ENCODE measurements at regions not wholly inside any gene's neighbourhood (a gene's known extent, or its start where the extent isn't known, plus 50 kb on each side); places are given as distances from the start of the nearest gene placed in this dataset.

- DNase-seq (ENCODE audit: low read depth) = no peak
Observed at GRCh38 chr5:8138884-8139283, 269.9 kb downstream of the MTRR start.

DNA sequence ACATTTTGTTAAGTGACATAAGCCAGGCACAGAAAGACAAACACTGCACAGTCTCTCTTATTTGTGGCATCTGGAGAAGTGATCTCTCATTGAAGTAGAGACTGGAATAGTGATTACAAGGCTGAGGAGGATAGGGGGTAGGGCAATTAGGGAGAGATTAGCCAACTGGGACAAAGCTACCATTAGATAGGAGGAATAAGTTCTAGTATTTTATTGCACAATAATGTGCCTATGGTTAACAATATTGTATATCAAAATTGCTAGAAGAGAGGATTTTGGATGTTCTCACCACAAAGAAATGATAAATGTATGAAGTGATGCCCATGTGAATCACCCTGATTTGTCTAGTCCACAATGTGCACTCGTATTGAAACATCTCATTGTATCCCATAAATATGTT is 281.8 kb downstream of the MTRR start:
- DNase-seq (ENCODE audit: low read depth) = no peak

DNA sequence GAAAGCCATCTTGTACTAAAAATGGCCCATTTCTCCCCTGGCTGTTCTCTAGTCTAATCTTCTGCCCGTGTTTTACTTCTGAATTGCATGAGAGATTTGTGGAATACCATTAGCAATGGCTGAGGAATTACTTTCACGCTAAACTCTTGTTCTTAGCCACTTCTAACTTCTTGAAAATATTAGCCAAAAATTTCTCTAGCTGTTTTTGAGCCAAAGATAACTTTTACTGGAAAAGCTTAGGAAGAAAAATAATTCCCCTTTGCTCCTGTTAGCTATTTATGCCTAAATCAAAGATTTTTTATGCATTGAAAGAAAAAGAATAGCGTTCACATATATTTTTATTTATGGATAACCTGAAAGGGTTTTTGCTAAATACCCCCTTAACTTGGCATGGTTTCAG is 287.8 kb downstream of the MTRR start:
- DNase-seq (ENCODE audit: low read depth) = no peak

GRCh38 chr5:8157320-8157822 is 288.4 kb downstream of the MTRR start:
- no peak for DNase-seq (ENCODE audit: low read depth)

DNA sequence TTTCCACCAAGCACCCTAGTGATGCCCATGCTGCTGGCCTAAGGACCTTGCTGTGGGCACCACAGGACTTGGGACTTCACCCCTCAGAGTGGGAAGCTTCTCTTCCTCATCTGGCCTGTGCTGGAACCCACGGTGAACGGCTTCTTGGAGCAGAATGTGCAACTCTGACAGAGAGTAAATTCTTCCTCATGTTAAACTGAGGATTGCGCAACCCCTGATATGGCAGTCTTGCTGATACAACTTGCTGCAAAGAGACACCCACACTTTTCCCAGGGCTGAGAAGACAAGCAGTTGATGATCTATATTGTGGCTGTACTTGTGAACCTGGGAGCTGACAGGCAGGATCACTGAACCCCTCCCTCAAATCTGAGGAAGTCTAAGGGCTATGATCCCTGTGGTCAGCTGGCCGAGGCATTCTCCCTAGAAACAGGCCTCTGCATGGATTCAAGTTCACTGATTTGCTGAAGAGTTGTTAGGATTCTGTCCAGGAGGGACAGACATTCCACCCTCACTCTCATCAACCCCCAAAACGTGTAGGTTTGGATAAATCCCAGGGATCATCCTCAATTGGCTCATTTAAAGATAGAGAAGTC is 307.2 kb downstream of the MTRR start:
- DNase-seq (ENCODE audit: low read depth) = no peak

GRCh38 chr5:8184455-8185063 is 315.6 kb downstream of the MTRR start:
- DNase-seq (ENCODE audit: low read depth) = no peak

DNA sequence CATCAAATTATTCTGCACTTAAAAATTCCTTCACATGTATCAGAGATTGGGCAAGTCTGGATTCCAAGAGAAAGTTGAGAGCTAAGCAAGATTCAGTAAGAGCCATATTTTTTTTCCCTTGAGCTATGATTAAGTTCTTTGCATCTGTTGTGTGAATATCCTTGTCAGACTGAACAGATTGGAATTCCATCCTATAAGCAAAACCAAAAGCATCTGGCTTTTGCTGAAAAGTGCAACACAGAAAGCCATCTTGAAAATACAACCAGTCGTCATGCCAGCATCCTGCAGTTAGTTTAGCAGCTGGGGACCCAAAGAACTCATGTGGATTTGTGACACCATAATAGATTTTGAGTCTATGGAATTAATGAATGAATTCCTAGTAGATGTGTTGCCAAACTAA is 316.9 kb downstream of the MTRR start:
- no peak for DNase-seq (ENCODE audit: low read depth)

- no peak for DNase-seq (ENCODE audit: low read depth)
Observed at GRCh38 chr5:8188874-8189565, 320.1 kb downstream of the MTRR start.

DNA sequence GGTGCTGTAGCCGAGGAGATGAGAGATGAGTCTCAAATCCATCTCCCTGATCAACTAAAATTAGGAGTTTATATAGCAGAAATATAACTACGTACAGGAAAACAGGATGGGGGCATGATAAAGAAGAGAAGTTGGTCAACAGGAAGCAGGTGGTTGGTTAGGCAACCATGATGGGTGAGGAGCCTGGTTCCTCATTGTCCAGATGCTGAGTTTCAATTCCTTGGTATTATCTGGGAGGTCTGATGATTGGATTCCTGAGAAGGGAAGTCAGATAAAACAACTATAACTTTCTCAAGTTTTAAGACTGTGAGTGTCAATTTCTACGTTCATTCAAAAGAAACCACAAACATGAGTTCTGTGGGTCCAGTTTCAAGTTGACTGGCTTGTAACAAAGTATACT is 323.9 kb downstream of the MTRR start:
- DNase-seq (ENCODE audit: low read depth) = no peak

DNA sequence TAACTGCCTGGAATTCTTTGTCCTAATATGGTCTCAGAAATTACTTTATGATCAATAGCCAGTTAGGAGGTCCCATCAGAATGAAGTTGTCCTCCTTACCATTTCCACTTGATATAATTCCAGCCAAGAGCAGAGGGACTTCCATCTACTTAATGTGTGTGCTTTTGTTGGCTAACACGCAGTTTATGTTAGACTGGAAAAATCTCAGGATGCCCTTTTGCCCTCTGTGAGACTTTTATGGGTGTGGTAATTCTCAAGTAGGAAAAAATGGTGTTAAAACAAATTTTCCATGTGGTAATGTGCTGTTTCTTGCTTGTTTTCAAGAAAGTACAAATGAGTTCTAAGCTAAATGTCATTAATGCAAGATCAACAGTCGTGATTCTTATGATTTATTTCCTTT is 327.1 kb downstream of the MTRR start:
- no peak for DNase-seq (ENCODE audit: low read depth)

DNA sequence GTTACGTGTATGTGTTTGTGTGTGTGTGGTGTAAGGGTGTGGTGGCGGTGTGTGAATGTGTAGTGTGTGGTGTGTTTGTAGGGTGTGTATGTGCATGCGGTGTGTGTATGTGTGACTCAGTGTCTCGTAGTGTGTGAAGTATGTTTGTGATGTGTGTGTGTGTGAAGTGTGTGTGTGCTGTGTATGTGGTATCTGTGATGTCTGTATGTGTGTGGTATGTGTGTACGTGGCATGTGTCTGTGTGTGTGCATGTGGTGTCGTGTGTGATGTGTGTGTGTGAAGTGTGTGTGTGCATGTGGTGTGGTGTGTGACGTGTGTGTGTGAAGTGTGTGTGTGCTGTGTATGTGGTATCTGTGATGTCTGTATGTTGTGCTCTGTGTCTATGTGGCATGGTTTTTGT is 339.4 kb downstream of the MTRR start:
- no peak for DNase-seq (ENCODE audit: low read depth)

DNA sequence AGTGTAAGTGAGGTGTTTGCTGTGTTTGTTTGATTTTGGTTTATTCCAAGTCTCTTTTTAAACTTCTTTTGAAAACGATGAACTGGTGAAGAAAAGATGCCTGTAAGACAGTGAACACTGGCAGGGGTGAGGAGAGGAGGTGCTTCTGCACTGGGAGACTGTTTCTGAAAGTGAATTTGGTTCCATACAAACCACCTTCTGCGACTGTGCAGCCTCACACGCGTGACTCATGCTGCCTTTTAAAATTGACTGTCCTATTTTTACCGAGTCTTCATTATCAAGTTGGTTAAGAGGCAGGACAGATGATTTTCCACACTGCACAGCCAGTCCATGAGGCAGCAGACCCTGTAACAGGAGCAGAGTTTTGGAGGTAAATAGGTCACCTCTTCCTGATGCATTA is 340.6 kb downstream of the MTRR start:
- DNase-seq (ENCODE audit: low read depth) = no peak

DNA sequence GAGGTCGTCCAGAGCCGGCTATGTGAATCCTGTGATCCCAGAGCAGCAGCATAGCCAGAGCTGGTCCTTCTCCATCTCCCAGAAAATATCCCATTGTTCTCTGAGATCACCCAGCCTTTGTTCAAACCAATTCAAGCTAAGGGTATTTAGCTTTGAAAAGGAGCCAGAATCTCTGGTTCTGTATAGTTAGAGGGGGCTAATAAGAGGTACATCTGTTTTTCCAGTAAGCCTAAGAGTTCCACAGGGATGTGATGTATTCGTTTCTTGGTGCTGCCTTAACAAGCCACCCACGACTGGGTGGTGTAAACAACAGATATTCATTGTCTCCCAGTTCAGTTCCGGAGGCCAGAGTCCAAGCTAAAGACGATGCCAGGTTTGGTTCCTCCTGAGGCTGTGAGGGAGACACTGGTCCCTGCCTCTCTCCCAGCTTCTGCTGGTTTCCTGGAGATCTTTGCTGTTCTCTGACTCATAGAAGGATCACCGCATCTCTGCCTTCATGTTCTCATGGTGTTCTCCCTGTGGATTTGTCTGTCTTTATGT is 344.8 kb downstream of the MTRR start:
- no peak for DNase-seq (ENCODE audit: low read depth)

DNA sequence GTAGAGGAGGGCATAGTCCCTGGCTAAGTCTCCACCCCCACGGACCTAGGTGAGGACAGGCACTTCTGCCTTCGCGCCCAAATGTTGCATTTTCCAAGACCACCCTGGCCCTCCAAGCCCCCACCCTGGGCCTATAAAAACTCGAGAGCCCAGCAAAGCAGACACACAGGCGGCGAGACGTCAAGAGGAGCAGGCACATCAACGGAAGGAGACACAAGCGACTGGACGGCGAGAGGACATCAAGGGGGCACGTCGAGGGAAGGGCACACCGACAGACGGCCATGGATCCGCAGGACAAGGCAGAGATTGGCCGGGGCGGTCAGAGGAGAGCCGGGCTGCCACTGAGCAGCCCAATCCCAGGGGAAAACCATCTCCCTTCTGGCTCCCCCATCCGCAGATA is 348.0 kb downstream of the MTRR start:
- no peak for DNase-seq (ENCODE audit: low read depth)

- DNase-seq (ENCODE audit: low read depth) = no peak
Observed at GRCh38 chr5:8226148-8226547, 357.2 kb downstream of the MTRR start.

DNA sequence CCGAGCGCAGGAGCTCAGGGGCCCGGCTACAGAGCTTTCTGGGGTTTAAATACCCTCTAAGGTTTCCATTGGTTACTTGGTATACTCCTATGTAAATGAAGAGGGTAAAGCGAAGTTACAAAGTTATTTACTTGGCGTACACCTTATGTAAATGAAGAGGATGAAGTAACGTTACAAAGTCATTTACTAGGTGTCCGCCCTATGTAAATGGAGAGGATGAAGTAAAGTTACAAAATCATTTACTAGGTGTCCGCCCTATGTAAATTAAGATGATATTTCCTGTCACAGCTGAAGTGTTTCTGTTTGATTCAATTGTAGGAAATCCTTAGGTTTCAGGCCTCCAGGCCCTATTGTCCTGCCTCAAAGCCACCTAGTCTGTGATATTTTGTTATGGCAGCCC is 358.2 kb downstream of the MTRR start:
- no peak for DNase-seq (ENCODE audit: low read depth)

- DNase-seq (ENCODE audit: low read depth) = no peak
Observed at GRCh38 chr5:8229551-8229950, 360.6 kb downstream of the MTRR start.

DNA sequence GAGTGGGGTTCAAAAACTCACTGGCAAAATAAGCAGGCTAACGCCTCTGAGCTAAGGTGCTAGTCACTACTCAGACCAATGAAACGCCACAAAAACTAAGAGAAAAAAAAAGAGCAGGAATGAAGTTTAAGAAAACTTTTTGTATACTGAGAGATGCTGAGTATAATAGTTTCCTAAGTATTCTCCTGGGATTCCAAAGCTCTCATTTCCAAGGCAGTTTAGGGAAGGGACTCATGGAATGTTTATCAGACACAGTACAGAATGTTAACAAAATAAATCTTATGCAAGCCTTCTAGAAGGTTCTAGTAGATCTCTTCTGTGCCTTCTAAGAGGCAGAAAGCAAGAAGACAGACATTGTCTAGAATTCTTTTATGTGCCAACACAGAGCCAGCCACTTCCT is 361.9 kb downstream of the MTRR start:
- DNase-seq (ENCODE audit: low read depth) = no peak

DNA sequence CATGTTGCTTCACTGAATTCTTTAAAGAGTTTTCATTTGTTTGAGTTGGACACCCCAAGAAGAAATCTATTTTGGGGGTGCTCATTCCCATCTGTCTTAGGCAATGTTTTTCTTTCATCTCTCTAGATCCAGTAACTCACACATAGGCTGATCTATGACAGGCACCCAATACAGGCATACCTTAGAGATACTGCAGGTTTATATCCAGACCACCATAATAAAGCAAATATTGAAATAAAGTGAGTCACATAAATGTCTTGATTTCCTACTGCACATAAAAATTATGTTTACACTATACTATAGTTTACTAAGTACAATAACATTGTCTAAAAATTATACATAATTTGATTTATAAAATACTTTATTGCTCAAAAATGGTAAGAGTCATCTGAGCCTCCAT is 364.5 kb downstream of the MTRR start:
- DNase-seq (ENCODE audit: low read depth) = no peak

GRCh38 chr5:8234179-8234770 is 365.3 kb downstream of the MTRR start:
- no peak for DNase-seq (ENCODE audit: low read depth)

DNA sequence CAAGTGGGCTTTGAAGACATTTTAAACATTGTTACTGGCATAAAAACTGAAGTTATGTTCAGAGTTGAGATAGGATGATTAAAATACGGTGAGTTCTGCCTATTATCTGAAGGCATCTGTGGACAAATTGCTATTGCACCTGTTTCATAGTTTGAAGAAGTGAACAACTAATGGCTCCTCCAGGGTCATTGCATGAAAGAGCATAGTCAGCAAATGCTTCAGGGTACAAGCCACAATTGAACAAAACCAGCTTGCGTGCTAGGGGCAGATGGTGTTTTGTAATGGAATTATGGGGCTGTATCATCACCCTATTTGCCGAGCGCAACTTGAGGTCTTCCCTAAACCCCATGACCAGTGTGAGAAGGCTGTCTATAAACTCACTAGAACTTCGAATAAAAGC is 369.1 kb downstream of the MTRR start:
- no peak for DNase-seq (ENCODE audit: low read depth)

GRCh38 chr5:8239198-8239597 is 370.2 kb downstream of the MTRR start:
- DNase-seq (ENCODE audit: low read depth) = no peak

DNA sequence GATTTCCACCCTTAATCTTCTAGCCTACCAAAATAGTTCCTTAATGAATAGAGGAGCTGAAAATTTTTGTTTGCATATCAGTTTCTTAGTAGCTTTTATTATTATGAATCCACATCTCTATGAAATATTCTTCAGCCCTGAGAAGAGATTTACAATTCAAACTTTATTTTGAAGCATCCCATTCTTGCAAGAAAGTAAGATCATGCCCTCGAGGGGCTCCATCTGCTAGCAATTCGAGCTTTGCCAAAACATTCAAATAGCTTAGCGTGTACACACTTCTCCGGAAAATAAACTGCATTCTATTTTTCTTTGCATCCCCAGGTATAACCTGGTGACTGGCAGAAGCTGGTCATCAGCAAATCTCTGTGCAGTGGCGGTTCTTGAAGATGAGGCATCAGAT is 370.7 kb downstream of the MTRR start:
- no peak for DNase-seq (ENCODE audit: low read depth)

Measured in activated T-helper 1 cell treated with Interleukin-2 at 50 U/mL for 16 hours (primary cell).